Right atrium auricular region (tissue), 2 donors: ENCODE measurements at regions not wholly inside any gene's neighbourhood (a gene's known extent, or its start where the extent isn't known, plus 50 kb on each side); places are given as distances from the start of the nearest gene placed in this dataset.
"Not testable (repeated sequence)": the region's sequence is repeated elsewhere in the genome, so short reads cannot be mapped to it uniquely, and the experiment has no call there.

Experiments
- DNase-seq: peaks from one replicate; pipeline ENCODE4 v3.0.0-alpha.2; 2019; ENCODE audit warnings: low spot score
- H3K27ac ChIP-seq, 2 donors: fragments of 200-600 bp; sonication (generic); 1 replicate in 1 of 2; 2 replicates in 1 of 2; pipeline ENCODE4 v1.5.1; 2016 to 2019
- H3K27me3 ChIP-seq, 2 donors: fragments of 200-600 bp; sonication (generic); one replicate each; pipeline versions ENCODE4 v1.5.1 to v1.6.0; 2017 to 2019
- H3K36me3 ChIP-seq: fragments of 200-600 bp; sonication (generic); one replicate; pipeline ENCODE4 v1.5.1; 2016
- H3K4me1 ChIP-seq, 2 donors: fragments of 200-600 bp; sonication (generic); one replicate each; pipeline versions ENCODE4 v1.5.1 to v1.6.0; 2017 to 2019
- H3K4me3 ChIP-seq, 2 donors: fragments of 200-600 bp; sonication (generic); 1 replicate in 1 of 2; 2 replicates in 1 of 2; pipeline ENCODE4 v1.5.1; 2017 to 2019; ENCODE audit warnings: mild to moderate bottlenecking in 1 of 2, moderate library complexity in 1 of 2
- H3K9me3 ChIP-seq, 2 donors: fragments of 200-600 bp; sonication (generic); one replicate each; pipeline ENCODE4 v1.5.1; 2019
- TF ChIP-seq, protein P1 (sequence below), 2 donors: fragments of 200-600 bp; sonication (generic); IDR thresholded peaks; one replicate each; pipeline ENCODE4 v1.5.1; 2019; ENCODE audit warnings: antibody characterized with exemption in 2 of 2

DNA sequence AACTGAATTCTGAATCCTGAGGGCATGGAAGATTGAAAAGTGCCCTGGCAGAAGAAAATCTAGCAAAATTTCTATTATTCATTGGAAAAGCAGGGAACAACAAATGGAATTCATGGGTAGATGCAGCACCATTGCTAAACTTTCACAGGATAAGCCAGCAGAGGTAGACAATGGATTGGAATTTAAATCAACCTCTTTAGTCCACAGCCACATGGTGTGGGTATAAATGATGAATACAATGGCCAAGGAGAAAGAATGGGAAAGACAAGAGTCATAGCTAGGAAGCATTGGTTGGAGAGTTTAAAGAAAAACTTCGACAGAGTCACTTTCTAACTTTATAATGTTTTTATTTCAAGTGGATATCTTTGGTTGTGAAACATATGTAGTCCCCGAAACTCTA is 332.8 kb upstream of the PUDP start:
- TF ChIP-seq, protein P1, sequence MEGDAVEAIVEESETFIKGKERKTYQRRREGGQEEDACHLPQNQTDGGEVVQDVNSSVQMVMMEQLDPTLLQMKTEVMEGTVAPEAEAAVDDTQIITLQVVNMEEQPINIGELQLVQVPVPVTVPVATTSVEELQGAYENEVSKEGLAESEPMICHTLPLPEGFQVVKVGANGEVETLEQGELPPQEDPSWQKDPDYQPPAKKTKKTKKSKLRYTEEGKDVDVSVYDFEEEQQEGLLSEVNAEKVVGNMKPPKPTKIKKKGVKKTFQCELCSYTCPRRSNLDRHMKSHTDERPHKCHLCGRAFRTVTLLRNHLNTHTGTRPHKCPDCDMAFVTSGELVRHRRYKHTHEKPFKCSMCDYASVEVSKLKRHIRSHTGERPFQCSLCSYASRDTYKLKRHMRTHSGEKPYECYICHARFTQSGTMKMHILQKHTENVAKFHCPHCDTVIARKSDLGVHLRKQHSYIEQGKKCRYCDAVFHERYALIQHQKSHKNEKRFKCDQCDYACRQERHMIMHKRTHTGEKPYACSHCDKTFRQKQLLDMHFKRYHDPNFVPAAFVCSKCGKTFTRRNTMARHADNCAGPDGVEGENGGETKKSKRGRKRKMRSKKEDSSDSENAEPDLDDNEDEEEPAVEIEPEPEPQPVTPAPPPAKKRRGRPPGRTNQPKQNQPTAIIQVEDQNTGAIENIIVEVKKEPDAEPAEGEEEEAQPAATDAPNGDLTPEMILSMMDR (IDR thresholded peaks at IDR 0.05), result no peak
- H3K27ac ChIP-seq, result no peak overlapping the region
- no peaks in the 10 kb centered on the region for H3K4me1 ChIP-seq
- H3K36me3 ChIP-seq, result no peaks in the 10 kb centered on the region
- DNase-seq, result no peak
- H3K4me3 ChIP-seq, result no peak overlapping the region
- no peaks in the 10 kb centered on the region for H3K9me3 ChIP-seq
- H3K27me3 ChIP-seq, result no peaks in the 10 kb centered on the region

DNA sequence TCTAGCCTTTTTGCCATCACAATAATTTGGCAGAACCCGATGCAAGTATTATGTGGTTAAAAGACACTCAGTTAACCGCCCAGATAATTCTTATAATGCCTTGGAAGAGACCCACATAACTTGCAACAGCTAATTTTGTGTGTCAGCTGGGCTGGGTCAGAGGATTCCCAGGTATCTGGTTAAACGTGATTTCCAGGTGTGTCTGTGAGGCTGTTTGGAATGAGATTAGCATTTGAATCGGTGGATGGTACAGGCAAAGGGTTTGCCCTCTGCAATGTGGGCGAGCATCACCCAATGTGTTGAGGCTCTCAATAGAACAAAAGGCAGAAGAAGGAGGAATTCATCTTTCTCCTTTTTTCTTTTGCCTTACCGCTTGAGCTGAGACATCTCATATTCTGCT is 314.2 kb upstream of the PUDP start:
- H3K4me1 ChIP-seq, result no peaks in the 10 kb centered on the region
- no peak overlapping the region for H3K4me3 ChIP-seq
- no peaks in the 10 kb centered on the region for H3K36me3 ChIP-seq
- no peak for DNase-seq
- TF ChIP-seq, protein P1 (IDR thresholded peaks at IDR 0.05), result no peak
- H3K27ac ChIP-seq, result no peak overlapping the region
- no peaks in the 10 kb centered on the region for H3K27me3 ChIP-seq
- no peaks in the 10 kb centered on the region for H3K9me3 ChIP-seq

- H3K27me3 ChIP-seq, H3K27ac ChIP-seq, H3K4me3 ChIP-seq, DNase-seq, H3K9me3 ChIP-seq, H3K36me3 ChIP-seq, H3K4me1 ChIP-seq: not testable (repeated sequence)
Measured at GRCh38 chrX:7461051-7461450, 313.1 kb upstream of the PUDP start.

DNA sequence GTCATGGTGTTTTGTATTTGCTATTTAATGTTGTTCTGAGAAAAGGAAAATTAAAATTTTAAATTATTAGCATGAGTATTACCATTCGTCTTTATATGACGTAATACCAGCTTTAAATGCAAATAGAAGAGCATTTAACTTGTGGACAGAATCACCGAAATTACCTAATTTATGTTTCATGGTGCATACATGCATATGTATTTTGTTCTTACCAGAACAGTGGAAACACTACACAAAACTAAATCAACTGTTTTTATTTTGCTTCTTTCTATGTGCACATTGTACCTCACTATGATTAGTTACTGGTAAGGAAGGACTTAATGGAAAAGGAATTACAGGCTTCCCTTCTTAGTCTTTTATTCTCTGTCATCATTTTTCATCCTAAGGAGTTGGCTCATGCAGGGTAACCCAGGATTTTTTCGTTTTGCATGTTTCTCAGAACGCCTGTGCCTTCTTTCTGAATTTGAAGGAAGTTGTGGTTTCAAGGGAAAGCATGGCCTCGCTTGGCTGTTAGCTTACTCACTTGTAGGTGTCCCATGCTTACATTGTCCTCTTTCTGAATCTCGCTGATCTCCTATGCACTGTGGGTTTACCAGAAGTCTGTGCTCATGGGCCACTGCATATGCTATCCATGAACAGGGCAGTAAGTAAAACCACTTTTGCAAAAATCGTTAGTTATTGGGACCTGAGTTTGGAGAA is 300.0 kb upstream of the PUDP start:
- Histone ChIP-seq H3K27me3 (no peaks in the 10 kb centered on the region), H3K9me3 (no peaks in the 10 kb centered on the region), H3K4me3 (no peak overlapping the region), H3K36me3 (no peaks in the 10 kb centered on the region), H3K4me1 (no peaks in the 10 kb centered on the region), H3K27ac (no peak overlapping the region)
- no peak for DNase-seq
- TF ChIP-seq, protein P1 (IDR thresholded peaks at IDR 0.05), result no peak

- H3K27me3 ChIP-seq, result no peaks in the 10 kb centered on the region
- no peak overlapping the region for H3K4me3 ChIP-seq
- H3K36me3 ChIP-seq, result no peaks in the 10 kb centered on the region
- H3K9me3 ChIP-seq, result no peaks in the 10 kb centered on the region
- TF ChIP-seq, protein P1 (IDR thresholded peaks at IDR 0.05), result no peak
- DNase-seq, result no peak
- no peak overlapping the region for H3K27ac ChIP-seq
- H3K4me1 ChIP-seq, result no peaks in the 10 kb centered on the region
Measured at GRCh38 chrX:7446815-7447214, 298.9 kb upstream of the PUDP start.

DNA sequence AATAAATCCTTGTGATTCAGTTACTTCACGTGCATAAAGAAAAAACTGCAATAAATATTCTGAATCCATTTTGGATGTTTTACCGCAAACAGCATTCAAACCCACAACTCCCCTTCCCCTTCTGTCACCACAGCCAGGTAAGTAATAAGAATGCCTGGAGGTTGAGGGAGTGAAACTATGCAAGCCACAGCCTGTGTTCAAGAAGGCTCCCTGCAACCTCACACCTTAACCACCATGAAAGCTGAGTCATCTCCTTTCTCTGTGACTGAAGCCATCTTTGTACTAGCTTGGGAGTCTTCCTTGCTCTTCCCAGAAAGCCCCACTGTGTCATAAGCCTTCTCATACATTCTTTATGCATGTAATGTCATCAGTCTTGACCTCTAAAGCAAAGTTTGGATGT is 297.0 kb upstream of the PUDP start:
- TF ChIP-seq, protein P1 (IDR thresholded peaks at IDR 0.05), result no peak
- Histone ChIP-seq H3K4me3 (no peak overlapping the region), H3K27ac (no peak overlapping the region)

More for the DNA sequence above, 297.0 kb upstream of the PUDP start:
- DNase-seq, result no peak
- Histone ChIP-seq H3K4me1 (no peaks in the 10 kb centered on the region), H3K9me3 (no peaks in the 10 kb centered on the region), H3K27me3 (no peaks in the 10 kb centered on the region), H3K36me3 (no peaks in the 10 kb centered on the region)
